Breast epithelium (tissue), 3 donors: ENCODE measurements at regions not wholly inside any gene's neighbourhood (a gene's known extent, or its start where the extent isn't known, plus 50 kb on each side); places are given as distances from the start of the nearest gene placed in this dataset.

ENCODE experiments used
- POLR2A ChIP-seq: fragments of 450-650 bp; IDR thresholded peaks from one replicate; pipeline ENCODE4 v1.6.1; 2016; ENCODE audit warnings: antibody characterized with exemption, mild to moderate bottlenecking, moderate library complexity
- POLR2AphosphoS5 ChIP-seq, 3 donors: sonication (generic); formaldehyde crosslinking; IDR thresholded peaks; one replicate each; pipeline ENCODE4 v1.6.1; 2017; ENCODE audit warnings: antibody characterized with exemption in 3 of 3
- TF ChIP-seq, protein P1 (sequence below), 3 donors: fragments of 450-650 bp; IDR thresholded peaks; one replicate each; pipeline ENCODE4 v1.5.1; 2016 to 2017; ENCODE audit warnings: antibody characterized with exemption in 3 of 3, mild to moderate bottlenecking in 3 of 3, moderate library complexity in 3 of 3

DNA sequence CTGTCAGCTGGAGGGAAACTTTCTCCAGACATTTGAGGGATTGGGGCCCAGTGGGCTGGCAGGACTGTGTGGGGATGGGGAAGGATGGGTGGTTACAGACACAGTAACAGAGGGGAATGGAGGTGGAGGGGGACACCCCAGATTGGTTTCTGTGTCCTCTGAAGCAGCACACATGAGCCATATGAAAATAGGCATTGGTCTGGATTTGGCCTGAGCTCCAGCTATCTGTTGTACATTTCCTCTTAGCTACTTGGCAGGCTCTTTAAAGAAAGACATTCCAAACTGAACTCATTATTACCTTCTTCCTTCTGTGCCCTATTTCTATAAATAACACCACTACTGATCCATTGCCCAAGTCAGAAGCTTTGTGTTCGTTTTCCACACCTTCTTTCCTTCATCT, 72.0 kb upstream of the PRL start:
- TF ChIP-seq, protein P1, sequence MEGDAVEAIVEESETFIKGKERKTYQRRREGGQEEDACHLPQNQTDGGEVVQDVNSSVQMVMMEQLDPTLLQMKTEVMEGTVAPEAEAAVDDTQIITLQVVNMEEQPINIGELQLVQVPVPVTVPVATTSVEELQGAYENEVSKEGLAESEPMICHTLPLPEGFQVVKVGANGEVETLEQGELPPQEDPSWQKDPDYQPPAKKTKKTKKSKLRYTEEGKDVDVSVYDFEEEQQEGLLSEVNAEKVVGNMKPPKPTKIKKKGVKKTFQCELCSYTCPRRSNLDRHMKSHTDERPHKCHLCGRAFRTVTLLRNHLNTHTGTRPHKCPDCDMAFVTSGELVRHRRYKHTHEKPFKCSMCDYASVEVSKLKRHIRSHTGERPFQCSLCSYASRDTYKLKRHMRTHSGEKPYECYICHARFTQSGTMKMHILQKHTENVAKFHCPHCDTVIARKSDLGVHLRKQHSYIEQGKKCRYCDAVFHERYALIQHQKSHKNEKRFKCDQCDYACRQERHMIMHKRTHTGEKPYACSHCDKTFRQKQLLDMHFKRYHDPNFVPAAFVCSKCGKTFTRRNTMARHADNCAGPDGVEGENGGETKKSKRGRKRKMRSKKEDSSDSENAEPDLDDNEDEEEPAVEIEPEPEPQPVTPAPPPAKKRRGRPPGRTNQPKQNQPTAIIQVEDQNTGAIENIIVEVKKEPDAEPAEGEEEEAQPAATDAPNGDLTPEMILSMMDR (IDR thresholded peaks at IDR 0.05) = no peak
- TF ChIP-seq POLR2A (no peak), POLR2AphosphoS5 (IDR thresholded peaks at IDR 0.05) (no peak)
